OCI-LY3 (cell line): ENCODE measurements at regions not wholly inside any gene's neighbourhood (a gene's known extent, or its start where the extent isn't known, plus 50 kb on each side); places are given as distances from the start of the nearest gene placed in this dataset.

ENCODE experiments used
- H2AFZ ChIP-seq: fragments of 200-600, 300-600 bp; shearing (Covaris generic); 2 replicates; pipeline ENCODE4 v1.6.0; 2014; ENCODE audit warnings: antibody characterized with exemption, low read depth, low read length
- H3K27ac ChIP-seq: fragments of 200-600, 300-600 bp; sonication (generic); 2 replicates; pipeline ENCODE4 v1.5.1; 2014; ENCODE audit warnings: mild to moderate bottlenecking, low read length, moderate library complexity, mixed read lengths
- H3K27me3 ChIP-seq: fragments of 200-600, 300-600 bp; sonication (generic); 2 replicates; pipeline ENCODE4 v1.6.1; 2014; ENCODE audit warnings: low read depth, low read length, mixed read lengths
- H3K36me3 ChIP-seq: fragments of 200-600, 300-600 bp; sonication (generic); replicated peaks from 2 replicates; pipeline ENCODE3; 2014; ENCODE audit warnings: low read depth, low read length, mixed read lengths
- H3K4me1 ChIP-seq: fragments of 300-600, 200-600 bp; sonication (generic); 2 replicates; pipeline ENCODE4 v1.6.1; 2014; ENCODE audit warnings: low read length, mixed read lengths
- H3K4me2 ChIP-seq: fragments of 200-600, 300-600 bp; sonication (generic); 2 replicates; pipeline ENCODE4 v1.6.1; 2014; ENCODE audit warnings: low read length, mixed read lengths
- H3K4me3 ChIP-seq: fragments of 300-600, 200-600 bp; sonication (generic); 2 replicates; pipeline ENCODE4 v1.5.1; 2014; ENCODE audit warnings: antibody characterized with exemption, mild to moderate bottlenecking, low read length, moderate library complexity
- H3K79me2 ChIP-seq: fragments of 300-600, 200-600 bp; shearing (Covaris generic); 2 replicates; pipeline ENCODE4 v1.6.1; 2014; ENCODE audit warnings: mild to moderate bottlenecking, low read length, mixed read lengths
- H3K9ac ChIP-seq: fragments of 300-600, 200-600 bp; shearing (Covaris generic); 2 replicates; pipeline ENCODE4 v1.6.0; 2014; ENCODE audit warnings: mild to moderate bottlenecking, low read length, moderate library complexity
- H3K9me3 ChIP-seq: fragments of 200-600, 300-600 bp; shearing (Covaris generic); 2 replicates; pipeline ENCODE4 v1.6.1; 2014; ENCODE audit warnings: low read length, mixed read lengths; ENCODE audit not compliant: insufficient read depth
- H4K20me1 ChIP-seq: fragments of 200-600, 300-600 bp; sonication (generic); 2 replicates; pipeline ENCODE4 v1.6.1; 2016; ENCODE audit warnings: low read length, mixed read lengths; ENCODE audit not compliant: insufficient read depth
- EZH2phosphoT487 ChIP-seq: fragments of 200-600 bp; shearing (Covaris generic); IDR thresholded peaks from 2 replicates; pipeline ENCODE4 v1.6.1; 2018; ENCODE audit warnings: antibody characterized with exemption, mixed run types, low read depth
- TF ChIP-seq, protein P1 (sequence below): fragments of 200-600, 300-600 bp; sonication (generic); IDR thresholded peaks from 2 replicates; pipeline ENCODE4 v1.5.1; 2014; ENCODE audit warnings: antibody characterized with exemption, low read length, low read depth

DNA sequence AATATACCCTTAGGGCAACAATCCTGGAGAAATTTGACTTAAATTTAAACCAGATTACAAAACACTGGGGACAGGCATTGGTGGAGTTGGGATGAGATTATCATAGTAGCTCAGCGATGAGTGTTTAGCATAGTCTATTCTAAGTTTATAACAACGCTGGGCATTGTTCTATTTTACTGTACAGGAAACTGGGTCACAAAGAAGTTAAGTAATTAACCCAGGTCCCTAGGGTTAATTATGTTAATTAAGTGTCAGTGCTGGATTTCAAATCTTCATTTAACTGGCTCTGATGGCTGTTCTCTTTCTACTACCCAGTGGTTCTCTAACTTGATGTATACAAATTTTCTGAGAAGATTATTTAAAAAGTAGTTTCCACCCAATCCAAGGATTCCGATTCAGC, 388.9 kb downstream of the KCNRG start:
- no peak overlapping the region for H2AFZ ChIP-seq
- no peak for TF ChIP-seq EZH2phosphoT487
- TF ChIP-seq, protein P1, sequence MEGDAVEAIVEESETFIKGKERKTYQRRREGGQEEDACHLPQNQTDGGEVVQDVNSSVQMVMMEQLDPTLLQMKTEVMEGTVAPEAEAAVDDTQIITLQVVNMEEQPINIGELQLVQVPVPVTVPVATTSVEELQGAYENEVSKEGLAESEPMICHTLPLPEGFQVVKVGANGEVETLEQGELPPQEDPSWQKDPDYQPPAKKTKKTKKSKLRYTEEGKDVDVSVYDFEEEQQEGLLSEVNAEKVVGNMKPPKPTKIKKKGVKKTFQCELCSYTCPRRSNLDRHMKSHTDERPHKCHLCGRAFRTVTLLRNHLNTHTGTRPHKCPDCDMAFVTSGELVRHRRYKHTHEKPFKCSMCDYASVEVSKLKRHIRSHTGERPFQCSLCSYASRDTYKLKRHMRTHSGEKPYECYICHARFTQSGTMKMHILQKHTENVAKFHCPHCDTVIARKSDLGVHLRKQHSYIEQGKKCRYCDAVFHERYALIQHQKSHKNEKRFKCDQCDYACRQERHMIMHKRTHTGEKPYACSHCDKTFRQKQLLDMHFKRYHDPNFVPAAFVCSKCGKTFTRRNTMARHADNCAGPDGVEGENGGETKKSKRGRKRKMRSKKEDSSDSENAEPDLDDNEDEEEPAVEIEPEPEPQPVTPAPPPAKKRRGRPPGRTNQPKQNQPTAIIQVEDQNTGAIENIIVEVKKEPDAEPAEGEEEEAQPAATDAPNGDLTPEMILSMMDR = no peak
- peaks cover 9% of the 10 kb centered on the region for H3K4me1 ChIP-seq
- H3K27me3 ChIP-seq = peaks cover 8% of the 10 kb centered on the region
- no peak overlapping the region for H3K4me2 ChIP-seq
- no peaks in the 10 kb centered on the region for H3K9me3 ChIP-seq
- no peak overlapping the region for H3K4me3 ChIP-seq
- no peaks in the 10 kb centered on the region for H4K20me1 ChIP-seq
- no peak overlapping the region for H3K27ac ChIP-seq
- H3K79me2 ChIP-seq = no peaks in the 10 kb centered on the region
- no peaks in the 10 kb centered on the region for H3K36me3 ChIP-seq
- no peak overlapping the region for H3K9ac ChIP-seq

DNA sequence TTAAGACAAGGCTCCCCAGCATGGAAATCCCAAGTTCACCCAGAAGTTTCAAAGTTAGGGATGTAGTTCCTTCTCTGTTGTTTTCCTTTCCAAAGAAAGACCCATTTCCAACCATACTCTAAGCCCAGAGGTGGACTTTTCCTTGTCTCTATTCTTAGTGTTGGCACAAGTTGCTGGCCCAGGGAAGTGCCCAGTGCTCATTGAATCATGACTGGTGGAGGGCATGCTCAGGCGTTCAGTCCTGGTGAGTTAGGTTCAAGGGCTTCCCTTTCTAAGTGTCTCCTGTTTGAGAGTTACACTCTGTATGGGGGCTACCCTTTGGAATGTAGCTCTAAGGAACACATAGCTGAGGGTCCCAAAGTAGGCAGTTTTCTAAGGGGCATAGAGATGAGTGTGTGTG, 389.5 kb downstream of the KCNRG start:
- no peak overlapping the region for H3K9ac ChIP-seq
- H4K20me1 ChIP-seq = no peaks in the 10 kb centered on the region
- no peaks in the 10 kb centered on the region for H3K79me2 ChIP-seq
- H3K27me3 ChIP-seq = peaks cover 8% of the 10 kb centered on the region
- H3K27ac ChIP-seq = no peak overlapping the region
- H3K36me3 ChIP-seq = no peaks in the 10 kb centered on the region
- H3K4me1 ChIP-seq = peaks cover 9% of the 10 kb centered on the region
- no peak overlapping the region for H2AFZ ChIP-seq
- no peak overlapping the region for H3K4me2 ChIP-seq
- H3K4me3 ChIP-seq = no peak overlapping the region
- H3K9me3 ChIP-seq = no peaks in the 10 kb centered on the region
- no peak for TF ChIP-seq EZH2phosphoT487
- TF ChIP-seq, protein P1 = no peak

DNA sequence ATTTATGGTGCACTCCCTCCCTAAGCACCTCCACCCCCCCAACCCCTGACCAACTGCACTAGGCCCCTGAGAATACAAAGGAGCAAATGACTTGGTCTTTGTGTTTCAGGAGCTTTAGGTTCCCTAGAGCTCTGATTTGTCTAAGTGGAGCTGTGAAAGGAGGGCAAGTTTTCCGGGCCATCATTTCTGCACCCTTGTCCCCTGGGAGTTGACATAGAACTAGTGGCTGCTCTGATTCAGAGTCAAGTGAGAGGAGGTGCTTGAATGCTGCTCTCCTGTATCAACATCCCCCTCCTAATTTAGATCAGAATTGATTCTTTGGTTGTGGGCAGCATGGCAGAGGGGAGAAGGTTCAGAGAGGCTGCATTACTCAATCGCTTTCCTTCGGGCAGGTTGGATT, 391.6 kb downstream of the KCNRG start:
- TF ChIP-seq, protein P1 = no peak
- no peak for TF ChIP-seq EZH2phosphoT487
- no peaks in the 10 kb centered on the region for H3K36me3 ChIP-seq

DNA sequence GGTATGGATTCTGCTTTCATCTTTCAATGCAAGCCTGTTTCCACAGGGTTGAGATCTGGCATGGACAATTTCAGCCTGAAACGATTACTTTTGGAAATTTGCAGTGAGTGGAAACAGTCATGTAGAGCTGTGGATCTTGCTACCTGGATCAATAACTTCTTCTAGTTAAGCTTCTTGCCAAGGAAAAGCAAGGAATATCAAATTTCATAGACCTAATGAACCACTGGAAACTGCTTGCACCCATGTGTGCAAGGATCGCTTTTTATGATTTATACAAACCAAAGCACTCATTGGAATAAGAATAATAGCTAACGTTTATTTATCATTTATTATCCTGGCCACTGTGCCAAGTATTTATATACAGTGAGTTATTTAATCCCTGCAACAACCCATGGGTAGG, 392.8 kb downstream of the KCNRG start:
- H4K20me1 ChIP-seq = no peaks in the 10 kb centered on the region
- no peak overlapping the region for H2AFZ ChIP-seq
- no peaks in the 10 kb centered on the region for H3K79me2 ChIP-seq
- H3K36me3 ChIP-seq = no peaks in the 10 kb centered on the region
- peaks cover 21% of the 10 kb centered on the region for H3K27me3 ChIP-seq
- H3K4me2 ChIP-seq = no peak overlapping the region
- no peak overlapping the region for H3K4me3 ChIP-seq
- TF ChIP-seq, protein P1 = no peak
- TF ChIP-seq EZH2phosphoT487 = no peak
- peaks cover 9% of the 10 kb centered on the region for H3K4me1 ChIP-seq
- H3K27ac ChIP-seq = no peak overlapping the region
- H3K9ac ChIP-seq = no peak overlapping the region
- H3K9me3 ChIP-seq = no peaks in the 10 kb centered on the region

More for the DNA sequence above, 391.6 kb downstream of the KCNRG start:
- H3K9me3 ChIP-seq = no peaks in the 10 kb centered on the region
- H3K27me3 ChIP-seq = peaks cover 9% of the 10 kb centered on the region
- no peaks in the 10 kb centered on the region for H3K79me2 ChIP-seq
- H3K9ac ChIP-seq = no peak overlapping the region
- H3K4me3 ChIP-seq = no peak overlapping the region
- H4K20me1 ChIP-seq = no peaks in the 10 kb centered on the region
- no peak overlapping the region for H3K4me2 ChIP-seq
- no peak overlapping the region for H3K27ac ChIP-seq
- H3K4me1 ChIP-seq = peaks cover 9% of the 10 kb centered on the region
- no peak overlapping the region for H2AFZ ChIP-seq
